ENCODE measurements at regions not wholly inside any gene's neighbourhood (a gene's known extent, or its start where the extent isn't known, plus 50 kb on each side); places are given as distances from the start of the nearest gene placed in this dataset.

GRCh38 chr15:62561571-62561970 lies 396.5 kb upstream of the C2CD4B start:
- Histone ChIP-seq H3K27me3 (ENCODE audit: control insufficient read depth in 4 of 4, insufficient read depth in 4 of 4, low read length in 3 of 4) (peaks cover 0 to 12% (median 3%) of the 10 kb centered on the region in 4 donors), H3K4me1 (ENCODE audit: control insufficient read depth in 4 of 4, insufficient read depth in 4 of 4, low read length in 3 of 4) (no peaks in the 10 kb centered on the region), H3K4me3 (ENCODE audit: low read depth in 1 of 3, low read length in 3 of 3) (no peak overlapping the region), H3K27ac (ENCODE audit: low read depth in 1 of 2, low read length in 2 of 2) (no peak overlapping the region), H3K36me3 (ENCODE audit: control insufficient read depth in 4 of 4, insufficient read depth in 3 of 4, low read depth in 1 of 4, low read length in 3 of 4) (no peaks in the 10 kb centered on the region), H3K9ac (ENCODE audit: low read depth in 1 of 2, low read length in 2 of 2) (no peak overlapping the region), H3K9me3 (ENCODE audit: control insufficient read depth in 4 of 4, low read length in 3 of 4) (no peaks in the 10 kb centered on the region)
- WGBS, result 87% methylated on average over 8 of the region's 8 CpGs
- DNase-seq (ENCODE audit: low spot score), result no peak
- no peak for TF ChIP-seq NR2F2 (IDR thresholded peaks at IDR 0.05)
- TF ChIP-seq RAD21 (IDR thresholded peaks at IDR 0.05), result no peak
- TF ChIP-seq EGR1 (IDR thresholded peaks at IDR 0.05; ENCODE audit: low read depth in 2 of 2), result no peak

DNA sequence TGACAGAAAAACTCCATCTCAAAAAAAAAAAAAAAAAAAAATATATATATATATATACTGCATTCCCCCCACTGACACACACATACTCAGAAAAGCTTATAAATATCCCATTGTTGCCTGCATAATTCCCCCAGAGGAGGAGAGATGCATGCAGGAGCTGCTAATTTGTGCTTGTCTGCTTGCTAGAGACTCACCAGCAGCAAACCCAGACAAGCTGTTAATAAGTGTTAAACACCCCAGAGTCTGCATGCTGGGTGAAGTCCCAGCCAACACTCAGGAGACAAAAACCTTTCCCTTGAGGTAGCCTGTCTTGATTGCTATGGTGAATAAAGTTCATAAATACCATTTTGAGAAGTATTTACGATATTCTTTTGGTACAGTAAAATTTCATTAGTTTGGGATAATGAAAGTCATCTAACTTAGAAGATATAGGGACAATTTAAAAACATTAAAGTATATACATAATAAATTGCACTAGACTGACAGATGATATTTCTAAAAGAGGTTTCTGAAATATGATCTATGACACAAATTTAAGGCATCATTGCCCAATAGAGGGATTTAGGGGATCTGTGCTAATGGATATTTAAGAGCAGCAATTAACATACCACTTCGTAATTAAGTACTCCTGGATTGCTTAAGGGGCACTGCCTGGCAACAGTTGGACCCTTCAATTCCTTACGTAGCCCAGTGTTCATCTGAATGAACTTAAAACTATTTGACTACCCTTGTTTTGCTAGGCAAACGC lies 400.0 kb upstream of the C2CD4B start:
- Histone ChIP-seq H3K36me3 (ENCODE audit: control insufficient read depth in 4 of 4, insufficient read depth in 3 of 4, low read depth in 1 of 4, low read length in 3 of 4) (no peaks in the 10 kb centered on the region), H3K27ac (ENCODE audit: low read depth in 1 of 2, low read length in 2 of 2) (no peak overlapping the region), H3K4me1 (ENCODE audit: control insufficient read depth in 4 of 4, insufficient read depth in 4 of 4, low read length in 3 of 4) (peaks cover 3 to 8% (median 7%) of the 10 kb centered on the region in 4 donors), H3K9me3 (ENCODE audit: control insufficient read depth in 4 of 4, low read length in 3 of 4) (no peaks in the 10 kb centered on the region), H3K9ac (ENCODE audit: low read depth in 1 of 2, low read length in 2 of 2) (no peak overlapping the region), H3K27me3 (ENCODE audit: control insufficient read depth in 4 of 4, insufficient read depth in 4 of 4, low read length in 3 of 4) (peaks cover 0 to 7% (median 6%) of the 10 kb centered on the region in 4 donors), H3K4me3 (ENCODE audit: low read depth in 1 of 3, low read length in 3 of 3) (no peak overlapping the region)
- 85% methylated on average over 4 of the region's 4 CpGs for WGBS
- TF ChIP-seq JUND (IDR thresholded peaks at IDR 0.05) (no peak), MAX (IDR thresholded peaks at IDR 0.05) (no peak), EGR1 (IDR thresholded peaks at IDR 0.05; ENCODE audit: low read depth in 2 of 2) (no peak), REST (IDR thresholded peaks at IDR 0.05) (no peak), SP1 (IDR thresholded peaks at IDR 0.05) (no peak), RXRA (IDR thresholded peaks at IDR 0.05) (no peak)
- no peak for DNase-seq (ENCODE audit: low spot score)

DNA sequence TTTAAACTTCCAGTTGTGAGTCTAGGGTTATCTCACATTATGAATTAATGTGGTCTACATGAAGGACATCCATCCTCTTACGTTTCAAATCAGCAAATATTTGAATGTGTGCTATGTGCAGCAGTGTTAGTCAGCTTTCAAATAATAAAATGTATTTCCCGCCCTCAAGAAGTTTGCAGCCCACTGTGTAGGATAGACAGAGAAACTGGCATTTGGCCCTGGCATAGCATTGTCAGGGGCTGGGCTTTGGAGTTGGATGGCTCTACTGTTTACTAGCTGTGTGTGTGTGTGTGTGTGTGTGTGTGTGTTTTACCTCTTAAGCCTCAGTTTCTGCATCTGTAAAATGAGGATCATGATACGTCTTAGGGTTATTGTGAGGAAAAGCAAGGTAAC lies 400.5 kb upstream of the C2CD4B start:
- DNase-seq (ENCODE audit: low spot score), result no peak

More for the DNA sequence above, 400.5 kb upstream of the C2CD4B start:
- peaks cover 0 to 7% (median 6%) of the 10 kb centered on the region in 4 donors for H3K27me3 ChIP-seq (ENCODE audit: control insufficient read depth in 4 of 4, insufficient read depth in 4 of 4, low read length in 3 of 4)
- H3K27ac ChIP-seq (ENCODE audit: low read depth in 1 of 2, low read length in 2 of 2), result no peak overlapping the region
- H3K4me1 ChIP-seq (ENCODE audit: control insufficient read depth in 4 of 4, insufficient read depth in 4 of 4, low read length in 3 of 4), result peaks cover 5 to 8% (median 7%) of the 10 kb centered on the region in 4 donors
- no peaks in the 10 kb centered on the region for H3K9me3 ChIP-seq (ENCODE audit: control insufficient read depth in 4 of 4, low read length in 3 of 4)
- H3K4me3 ChIP-seq (ENCODE audit: low read depth in 1 of 3, low read length in 3 of 3), result no peak overlapping the region
- H3K9ac ChIP-seq (ENCODE audit: low read depth in 1 of 2, low read length in 2 of 2), result no peak overlapping the region
- TF ChIP-seq HNF4A (conservative IDR thresholded peaks at IDR 0.05) (no peak), FOXA2 (IDR thresholded peaks at IDR 0.05) (no peak), REST (IDR thresholded peaks at IDR 0.05) (no peak), HNF4G (IDR thresholded peaks at IDR 0.05) (no peak), NR2F2 (IDR thresholded peaks at IDR 0.05) (no peak), ZBTB33 (IDR thresholded peaks at IDR 0.05) (no peak), JUND (IDR thresholded peaks at IDR 0.05) (no peak), MAX (IDR thresholded peaks at IDR 0.05) (no peak), YY1 (IDR thresholded peaks at IDR 0.05) (no peak), RAD21 (IDR thresholded peaks at IDR 0.05) (no peak), RXRA (IDR thresholded peaks at IDR 0.05) (no peak)
- TF ChIP-seq, protein P1, sequence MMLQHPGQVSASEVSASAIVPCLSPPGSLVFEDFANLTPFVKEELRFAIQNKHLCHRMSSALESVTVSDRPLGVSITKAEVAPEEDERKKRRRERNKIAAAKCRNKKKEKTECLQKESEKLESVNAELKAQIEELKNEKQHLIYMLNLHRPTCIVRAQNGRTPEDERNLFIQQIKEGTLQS (IDR thresholded peaks at IDR 0.05), result no peak
- WGBS, result 83% methylated on average over 3 of the region's 3 CpGs
- no peaks in the 10 kb centered on the region for H3K36me3 ChIP-seq (ENCODE audit: control insufficient read depth in 4 of 4, insufficient read depth in 3 of 4, low read depth in 1 of 4, low read length in 3 of 4)

All from liver (tissue), 7 donors.